HEK293T (cell line): ENCODE measurements at regions not wholly inside any gene's neighbourhood (a gene's known extent, or its start where the extent isn't known, plus 50 kb on each side); places are given as distances from the start of the nearest gene placed in this dataset.

Experiments
- FOXM1 ChIP-seq: fragments of 450-650 bp; IDR thresholded peaks from 2 replicates; pipeline ENCODE4 v1.6.1; 2017; ENCODE audit warnings: mild to moderate bottlenecking, borderline replicate concordance
- NFRKB ChIP-seq: fragments of 450-650 bp; IDR thresholded peaks from 2 replicates; pipeline ENCODE4 v1.6.1; 2016; ENCODE audit warnings: mild to moderate bottlenecking, moderate library complexity
- PKNOX1 ChIP-seq: fragments of 450-650 bp; IDR thresholded peaks from 2 replicates; pipeline ENCODE4 v1.6.1; 2016
- SP1 ChIP-seq: fragments of 450-650 bp; IDR thresholded peaks from 2 replicates; pipeline ENCODE4 v1.6.1; 2017
- TARDBP ChIP-seq: fragments of 450-650 bp; IDR thresholded peaks from 2 replicates; pipeline ENCODE4 v1.6.1; 2016

- no peak for TF ChIP-seq SP1
- no peak for TF ChIP-seq PKNOX1
- no peak for TF ChIP-seq FOXM1
- no peak for TF ChIP-seq NFRKB
- TF ChIP-seq TARDBP: no peak
Measured at GRCh38 chr7:25600262-25600920, 372.1 kb upstream of the NPVF start.
